Stimulated activated CD4-positive, alpha-beta T cell treated with anti-CD3 and anti-CD28 coated beads, Interleukin-12 subunit alpha, Interleukin-12 subunit beta, amount 100 ng/mL, for 24 hours (primary cell): ENCODE measurements at regions not wholly inside any gene's neighbourhood (a gene's known extent, or its start where the extent isn't known, plus 50 kb on each side); places are given as distances from the start of the nearest gene placed in this dataset.
"Not testable (repeated sequence)": the region's sequence is repeated elsewhere in the genome, so short reads cannot be mapped to it uniquely, and the experiment has no call there.

ENCODE experiments used
- DNase-seq, 2 experiments: peaks; one replicate each; pipeline ENCODE4 v3.0.0-alpha.2; 2020; ENCODE audit warnings: low read depth in 2 of 2

- no peak for DNase-seq
Observed at GRCh38 chr15:87752250-87752951, 504.1 kb downstream of the NTRK3 start.

- DNase-seq: no peak
Observed at GRCh38 chr15:87748483-87748882, 508.1 kb downstream of the NTRK3 start.

GRCh38 chr15:87747087-87747486, 509.5 kb downstream of the NTRK3 start:
- DNase-seq: no peak

GRCh38 chr15:87746333-87746732, 510.2 kb downstream of the NTRK3 start:
- no peak for DNase-seq

GRCh38 chr15:87744815-87745214, 511.7 kb downstream of the NTRK3 start:
- no peak for DNase-seq

GRCh38 chr15:87743562-87743961, 513.0 kb downstream of the NTRK3 start:
- no peak for DNase-seq

GRCh38 chr15:87741350-87741749, 515.2 kb downstream of the NTRK3 start:
- no peak for DNase-seq

GRCh38 chr15:87740655-87741344, 515.7 kb downstream of the NTRK3 start:
- DNase-seq: no peak

GRCh38 chr15:87739866-87740265, 516.7 kb downstream of the NTRK3 start:
- DNase-seq: no peak

GRCh38 chr15:87739081-87739480, 517.5 kb downstream of the NTRK3 start:
- DNase-seq: no peak

GRCh38 chr15:87737460-87737859, 519.1 kb downstream of the NTRK3 start:
- DNase-seq: not testable (repeated sequence)

- no peak for DNase-seq
Observed at GRCh38 chr15:87736891-87737389, 519.6 kb downstream of the NTRK3 start.

- no peak for DNase-seq
Observed at GRCh38 chr15:87736401-87736800, 520.1 kb downstream of the NTRK3 start.

GRCh38 chr15:87735522-87735921, 521.0 kb downstream of the NTRK3 start:
- no peak for DNase-seq

- DNase-seq: no peak
Observed at GRCh38 chr15:87734571-87735373, 521.8 kb downstream of the NTRK3 start.

GRCh38 chr15:87733977-87734376, 522.6 kb downstream of the NTRK3 start:
- DNase-seq: no peak

GRCh38 chr15:87733541-87733941, 523.0 kb downstream of the NTRK3 start:
- DNase-seq: no peak

- no peak for DNase-seq
Observed at GRCh38 chr15:87732976-87733375, 523.6 kb downstream of the NTRK3 start.

GRCh38 chr15:87731630-87732029, 524.9 kb downstream of the NTRK3 start:
- no peak for DNase-seq

- DNase-seq: no peak
Observed at GRCh38 chr15:87730706-87731105, 525.8 kb downstream of the NTRK3 start.

GRCh38 chr15:87728998-87729397, 527.5 kb downstream of the NTRK3 start:
- no peak for DNase-seq

- DNase-seq: no peak
Observed at GRCh38 chr15:87727073-87727472, 529.5 kb downstream of the NTRK3 start.
